HG02870 (cell line): ENCODE measurements at regions not wholly inside any gene's neighbourhood (a gene's known extent, or its start where the extent isn't known, plus 50 kb on each side); places are given as distances from the start of the nearest gene placed in this dataset.
"Not testable (repeated sequence)": the region's sequence is repeated elsewhere in the genome, so short reads cannot be mapped to it uniquely, and the experiment has no call there.

ENCODE experiments used
- ATAC-seq: cut with Tn5 transposase; IDR thresholded peaks from one replicate; pipeline ENCODE4 v1.9.1; 2021; ENCODE audit warnings: mild to moderate bottlenecking, moderate library complexity; ENCODE audit not compliant: unreplicated experiment

DNA sequence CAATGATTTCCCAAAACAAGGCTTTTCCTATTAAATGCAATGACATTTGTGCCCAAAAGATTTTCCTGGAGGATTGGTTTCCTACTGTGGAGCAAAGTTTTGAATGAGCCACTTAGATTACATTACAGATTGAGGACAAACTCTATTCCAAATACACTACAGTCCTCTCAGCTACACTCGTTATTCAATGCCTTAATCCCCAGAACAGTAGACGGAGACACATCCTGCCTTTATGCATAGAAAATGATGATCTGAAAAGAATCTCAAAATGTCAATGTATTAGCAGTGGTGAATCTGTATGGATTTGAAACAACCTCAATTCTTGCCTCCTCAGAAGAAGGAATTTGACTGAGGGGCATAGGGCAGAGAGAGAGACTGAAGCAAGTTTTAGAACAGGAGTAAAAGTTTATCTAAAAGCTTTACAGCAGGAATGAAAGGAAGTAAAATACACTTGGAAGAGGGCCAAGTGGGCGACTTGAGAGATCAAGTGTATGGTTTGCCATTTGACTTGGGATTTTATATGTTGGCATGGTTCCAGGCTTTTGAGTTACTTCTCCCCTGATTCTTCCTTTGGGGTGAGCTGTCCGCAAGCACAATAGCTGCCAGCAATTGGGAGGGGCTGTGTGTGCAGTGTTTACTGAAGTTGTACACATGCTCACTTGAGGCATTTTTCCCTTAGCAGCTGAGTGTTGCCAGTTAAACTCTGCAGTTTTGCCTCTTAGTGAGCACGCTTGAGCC is 891.9 kb upstream of the MBL2 start:
- no peak for ATAC-seq

DNA sequence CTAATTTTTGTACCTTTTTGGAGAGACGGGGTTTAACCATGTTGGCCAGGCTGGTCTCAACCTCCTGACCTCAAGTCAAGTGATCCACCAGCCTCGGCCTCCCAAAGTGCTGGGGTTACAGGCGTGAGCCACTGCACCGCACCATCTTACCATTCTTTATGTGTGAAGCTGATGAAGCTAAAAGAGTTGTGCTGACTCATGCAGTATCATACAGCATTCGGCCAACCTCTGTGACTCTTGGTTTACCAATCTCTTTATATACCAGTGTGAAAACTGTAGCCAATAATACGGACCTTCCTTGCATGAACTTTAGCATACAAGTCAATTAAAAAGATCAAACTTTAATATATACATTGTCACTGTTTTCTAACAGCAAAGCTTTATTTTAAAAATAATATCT is 878.2 kb upstream of the MBL2 start:
- no peak for ATAC-seq

DNA sequence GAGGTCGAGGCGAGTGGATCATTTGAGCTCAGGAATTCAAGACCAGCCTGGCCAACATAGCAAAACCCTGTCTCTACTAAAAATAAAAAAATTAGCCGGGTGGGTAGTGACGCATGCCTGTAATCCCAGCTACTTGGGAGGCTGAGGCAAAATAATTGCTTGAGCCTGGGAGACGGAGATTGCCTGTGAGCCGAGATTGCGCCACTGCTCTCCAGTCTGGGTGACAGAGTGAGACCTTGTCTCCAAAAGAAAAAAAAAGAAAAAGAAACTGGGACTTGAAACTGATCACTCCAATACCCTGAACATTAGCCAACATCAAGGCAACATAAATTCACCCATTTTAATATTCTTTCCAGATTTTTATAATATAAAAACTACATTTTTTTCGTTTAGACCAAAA is 874.6 kb upstream of the MBL2 start:
- not testable (repeated sequence) for ATAC-seq

DNA sequence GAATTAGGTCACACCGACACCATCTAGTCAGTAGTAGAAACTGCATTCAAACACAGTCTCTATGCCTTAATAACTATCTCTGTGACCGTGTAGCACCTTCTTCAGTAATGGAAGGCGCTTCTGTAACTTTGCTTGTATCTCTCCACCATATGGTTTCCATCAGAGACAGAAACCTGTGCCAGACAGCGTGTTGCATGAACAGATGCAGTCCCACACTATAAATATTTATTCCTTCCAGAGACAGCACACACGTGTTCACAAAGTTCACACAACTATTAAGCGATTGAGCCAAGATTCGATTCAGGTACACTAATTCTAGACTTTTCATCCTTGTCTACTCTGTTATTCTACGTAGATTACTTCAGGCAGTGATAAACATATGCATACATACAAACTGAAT is 873.9 kb upstream of the MBL2 start:
- no peak for ATAC-seq

DNA sequence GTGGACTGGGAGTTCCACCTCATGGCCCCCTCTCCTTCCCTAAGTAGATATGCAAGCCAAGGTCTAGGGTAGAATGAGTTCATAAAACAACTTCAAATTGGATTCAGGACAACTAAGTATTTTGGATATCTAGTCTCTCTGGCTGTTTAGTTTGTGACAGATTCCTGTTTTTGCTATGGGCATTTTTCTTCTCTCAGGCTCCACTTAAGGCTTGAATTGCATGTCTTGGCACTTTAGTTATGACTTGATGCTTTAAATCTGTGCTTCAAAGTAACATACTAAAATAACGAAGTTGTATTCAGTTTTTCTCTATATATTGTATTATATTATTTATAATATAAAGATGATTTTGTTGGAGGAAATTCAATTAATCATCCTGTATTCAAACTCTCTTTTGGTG is 873.4 kb upstream of the MBL2 start:
- no peak for ATAC-seq

DNA sequence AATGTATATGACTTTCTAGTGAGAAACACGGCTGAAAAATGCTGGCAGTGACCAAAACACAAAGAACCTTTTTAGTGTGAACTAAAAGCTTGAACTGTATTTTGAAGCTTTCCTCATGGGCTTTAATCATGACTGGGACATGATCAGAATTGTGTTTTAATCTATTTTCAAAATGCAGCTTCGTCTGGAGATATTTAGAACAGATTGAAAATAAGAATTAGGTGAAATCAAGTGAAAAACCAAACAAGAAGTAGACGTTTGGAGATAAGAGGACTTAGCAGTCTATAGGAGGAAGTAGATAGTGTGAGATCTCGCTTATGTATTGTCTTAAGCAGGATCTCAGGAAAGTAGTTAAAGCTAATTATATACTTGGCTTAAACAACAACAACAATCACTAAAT is 865.4 kb upstream of the MBL2 start:
- ATAC-seq = no peak

DNA sequence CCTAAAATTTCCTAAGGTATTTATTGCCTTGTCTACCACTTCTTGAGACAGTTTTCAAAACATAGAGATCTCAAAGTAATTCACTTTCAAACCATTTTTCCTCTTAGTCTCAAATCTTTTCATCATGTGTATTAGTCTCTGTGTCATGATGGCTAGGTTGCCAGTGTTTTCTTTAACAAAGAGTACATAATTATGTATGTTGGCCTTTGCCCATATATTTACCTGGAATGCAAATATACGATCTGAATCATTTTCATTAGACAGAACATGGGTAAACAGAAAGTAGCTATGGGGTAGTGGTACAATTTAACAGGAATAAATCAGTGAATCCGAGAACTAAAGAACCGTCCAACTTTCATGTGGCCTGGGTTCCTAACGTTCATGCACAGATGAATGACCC is 852.1 kb upstream of the MBL2 start:
- no peak for ATAC-seq

DNA sequence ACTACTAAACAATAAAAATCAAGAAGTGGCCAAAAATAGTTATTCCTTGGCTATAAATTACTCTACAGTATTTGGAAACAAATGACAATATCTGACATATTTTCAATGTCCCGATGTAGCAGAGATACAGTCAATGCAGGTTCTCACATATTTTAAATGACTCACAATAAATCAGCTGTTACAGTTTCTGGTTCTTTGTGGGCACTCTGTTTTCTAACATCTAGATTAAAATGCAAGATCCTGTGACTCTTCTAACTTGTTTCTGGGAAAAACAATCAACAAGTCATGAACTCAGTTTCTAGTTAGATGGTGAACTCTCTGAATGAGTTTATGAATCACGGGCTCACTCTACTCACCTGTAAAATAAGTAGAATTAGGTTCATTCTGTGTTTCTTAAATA is 849.6 kb upstream of the MBL2 start:
- ATAC-seq = no peak

DNA sequence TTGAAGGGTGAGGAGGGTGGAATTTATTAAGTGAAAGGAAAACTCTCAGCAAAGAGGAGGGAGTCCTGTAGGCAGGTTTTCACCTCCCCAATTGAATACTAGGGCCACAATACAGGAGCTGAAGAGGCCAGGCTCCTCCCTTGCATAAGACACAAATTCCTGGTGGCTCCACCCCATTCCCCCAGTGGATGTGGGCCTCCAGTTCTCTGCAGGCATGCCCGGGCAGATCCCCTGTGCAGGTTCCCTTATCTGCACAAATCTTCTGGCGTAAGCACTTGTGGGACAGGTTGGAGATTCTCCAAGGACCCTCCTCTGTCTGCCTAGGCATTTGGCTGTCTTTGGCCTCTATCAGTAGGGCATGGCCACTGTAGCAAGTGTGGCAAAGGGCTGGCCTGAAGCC is 847.1 kb upstream of the MBL2 start:
- ATAC-seq = no peak

DNA sequence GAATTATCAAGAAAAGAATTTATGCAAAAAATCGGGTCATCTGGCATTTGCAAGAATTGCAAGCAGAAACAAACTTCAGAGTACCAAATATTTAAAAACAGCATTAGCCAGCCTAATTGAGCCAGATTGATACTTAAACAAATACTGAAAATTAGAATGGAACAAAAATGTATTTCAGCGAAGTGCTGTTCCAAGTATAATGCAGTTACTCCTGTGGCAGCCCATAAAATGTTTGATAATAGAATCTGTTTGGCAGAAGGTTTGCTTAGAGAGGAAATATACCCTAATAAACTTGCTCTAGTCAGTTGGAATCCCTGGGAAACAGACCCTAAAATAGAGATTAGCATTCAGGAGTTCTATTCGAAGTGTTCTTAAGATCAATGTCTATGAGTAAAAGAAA is 835.1 kb upstream of the MBL2 start:
- ATAC-seq = no peak

DNA sequence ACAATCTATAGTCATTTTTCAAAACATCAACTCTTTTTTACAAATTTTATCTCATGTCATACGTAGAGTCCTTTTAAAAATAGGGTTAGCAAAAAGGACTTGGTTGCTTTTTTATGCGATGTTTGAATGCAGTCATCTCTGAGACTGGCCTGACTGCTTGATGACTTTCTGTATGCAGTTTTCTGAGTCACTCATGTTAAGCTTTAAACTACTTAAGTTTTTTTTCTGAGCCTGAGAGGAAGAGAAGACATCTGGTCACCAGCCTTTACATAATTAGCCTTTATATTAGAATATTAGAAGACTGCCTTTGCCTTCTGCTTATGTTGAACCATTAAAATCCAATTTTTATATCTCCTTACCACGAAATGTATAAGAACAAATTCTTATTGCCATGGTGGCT is 834.4 kb upstream of the MBL2 start:
- no peak for ATAC-seq

DNA sequence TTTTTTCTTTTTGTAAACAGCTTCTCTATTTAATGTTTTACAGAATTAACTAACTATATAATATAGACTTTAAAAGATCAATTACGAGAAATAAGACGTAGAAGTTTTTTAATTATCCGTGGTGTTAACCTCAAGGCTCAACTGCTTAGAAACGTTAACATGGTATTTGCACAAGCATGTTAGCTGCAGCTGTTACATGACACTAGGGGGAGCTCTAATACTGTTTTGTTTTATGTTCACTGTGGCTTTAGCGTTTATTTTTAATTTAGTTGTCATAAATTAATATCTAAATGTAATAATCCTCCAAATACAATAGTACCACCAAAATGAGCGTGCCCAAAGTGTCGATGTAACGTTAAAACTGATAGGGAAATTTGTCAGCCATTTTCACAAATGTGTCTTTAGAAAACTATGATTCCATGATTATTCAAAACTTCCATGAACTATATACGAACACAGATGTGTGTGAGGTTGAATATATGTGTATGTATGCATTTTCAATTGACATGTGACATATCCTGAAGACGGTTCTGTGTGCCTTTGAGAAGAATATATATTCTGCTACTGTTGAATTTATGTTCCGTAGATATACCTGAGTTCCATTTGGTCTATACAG is 828.8 kb upstream of the MBL2 start:
- ATAC-seq = peak; percentile 86

DNA sequence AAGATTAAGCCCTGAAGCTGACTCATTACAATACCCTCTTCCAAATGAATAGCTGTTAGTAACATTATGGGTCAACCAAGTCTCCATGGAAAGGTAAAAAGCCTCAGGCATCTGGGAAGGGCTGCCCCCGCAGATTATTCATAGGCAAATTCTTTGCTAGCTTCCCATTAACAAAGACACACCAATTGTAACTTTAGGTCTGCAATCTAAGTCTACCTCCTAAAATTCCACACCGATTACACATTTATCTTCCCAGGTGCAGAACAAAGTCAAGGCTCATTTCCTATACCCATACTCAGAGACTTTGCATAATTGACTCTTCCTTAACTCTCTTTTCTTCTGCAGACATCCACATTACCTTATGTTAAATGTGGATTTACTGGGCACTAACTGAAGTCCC is 826.3 kb upstream of the MBL2 start:
- ATAC-seq = no peak

DNA sequence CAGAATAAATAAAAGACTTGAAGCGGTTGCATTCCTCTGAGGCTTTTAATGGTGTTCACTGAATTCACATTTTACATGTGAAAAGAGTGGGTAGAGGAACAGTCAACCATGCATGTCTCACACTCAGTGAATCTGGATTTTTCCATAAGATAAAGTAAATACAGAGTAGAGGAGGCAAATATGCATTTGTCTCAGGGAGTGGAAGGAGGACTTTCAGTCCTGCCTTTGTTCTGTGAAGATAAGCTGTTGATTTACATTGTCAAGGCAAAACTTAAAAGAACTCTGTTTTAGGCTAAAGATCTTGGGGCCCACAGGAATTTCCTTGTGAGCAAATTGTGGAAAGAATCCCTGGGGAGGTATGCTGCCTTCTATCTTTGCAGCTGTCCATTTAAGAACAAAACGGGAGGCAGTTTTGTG is 825.3 kb upstream of the MBL2 start:
- no peak for ATAC-seq

DNA sequence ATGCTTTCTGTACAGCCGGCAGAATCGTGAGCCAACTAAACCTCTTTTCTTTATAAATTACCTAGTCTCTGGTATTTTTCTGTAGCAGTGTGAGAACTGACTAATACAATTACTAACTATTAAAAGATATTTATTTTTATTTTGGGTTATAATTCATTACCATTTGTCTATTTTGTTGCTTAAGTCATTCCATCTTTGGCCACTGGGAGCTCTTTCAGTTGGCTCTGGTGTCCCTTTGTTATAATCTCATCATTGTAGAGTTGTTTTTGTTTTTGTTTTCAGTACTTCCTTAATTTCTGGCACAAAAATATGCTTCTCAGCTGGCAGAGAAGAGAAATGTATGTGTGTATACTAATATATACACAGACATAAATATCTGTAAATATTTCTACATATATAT is 807.9 kb upstream of the MBL2 start:
- ATAC-seq = no peak

DNA sequence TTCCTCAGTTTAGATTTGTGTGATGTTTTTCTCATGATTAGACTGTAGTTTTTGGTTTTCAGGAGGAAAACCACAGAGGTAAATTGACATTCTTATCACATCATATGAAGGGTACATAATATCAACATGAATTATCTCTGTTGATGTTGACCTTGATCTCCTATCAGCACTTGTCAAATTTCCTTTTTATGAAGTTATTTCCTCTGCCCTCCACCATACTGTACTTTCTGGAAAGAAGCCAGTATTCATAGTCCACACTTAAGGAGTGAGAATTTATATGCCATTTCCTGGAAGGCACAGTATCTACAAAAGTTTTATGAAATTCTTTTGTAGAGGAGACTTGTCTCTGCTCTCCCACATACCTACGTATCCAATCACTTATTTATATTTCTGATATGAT is 807.2 kb upstream of the MBL2 start:
- ATAC-seq = no peak

DNA sequence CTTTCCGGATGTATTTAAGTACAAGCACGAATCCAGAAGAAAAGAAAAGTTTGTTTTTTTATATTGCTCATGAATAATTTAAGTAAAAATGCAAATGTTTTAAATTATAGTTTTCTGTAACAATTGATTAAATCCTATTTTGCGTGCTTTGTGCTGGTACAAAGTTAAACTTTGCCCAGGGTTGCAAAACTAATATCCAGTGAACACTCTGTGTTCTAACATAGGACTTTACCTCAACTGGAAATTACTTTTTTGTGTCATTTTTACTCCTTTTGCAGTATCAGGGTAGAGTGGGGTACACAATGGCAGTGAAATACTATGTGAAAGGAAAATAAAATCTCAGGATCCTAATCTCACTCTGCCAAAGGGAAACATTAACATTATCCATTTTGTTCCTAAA is 801.4 kb upstream of the MBL2 start:
- no peak for ATAC-seq

DNA sequence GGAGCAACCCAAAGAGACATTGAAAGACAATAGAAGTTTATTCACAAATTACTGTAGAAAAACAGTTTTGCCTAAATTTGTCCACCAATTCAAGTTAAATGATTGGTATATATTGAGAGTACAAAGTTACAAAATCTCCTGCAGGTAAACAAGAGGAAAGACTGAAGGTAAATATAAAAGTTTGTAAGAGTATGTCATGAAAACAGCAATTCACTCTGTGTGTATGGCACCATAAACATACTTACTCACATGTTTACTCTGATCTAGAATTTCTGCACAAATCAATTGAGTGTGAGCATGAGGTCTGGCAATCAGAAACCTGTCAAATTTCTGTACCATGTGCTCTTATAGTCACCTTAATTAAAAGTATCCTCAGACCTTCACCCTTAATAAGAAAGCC is 800.9 kb upstream of the MBL2 start:
- ATAC-seq = no peak

DNA sequence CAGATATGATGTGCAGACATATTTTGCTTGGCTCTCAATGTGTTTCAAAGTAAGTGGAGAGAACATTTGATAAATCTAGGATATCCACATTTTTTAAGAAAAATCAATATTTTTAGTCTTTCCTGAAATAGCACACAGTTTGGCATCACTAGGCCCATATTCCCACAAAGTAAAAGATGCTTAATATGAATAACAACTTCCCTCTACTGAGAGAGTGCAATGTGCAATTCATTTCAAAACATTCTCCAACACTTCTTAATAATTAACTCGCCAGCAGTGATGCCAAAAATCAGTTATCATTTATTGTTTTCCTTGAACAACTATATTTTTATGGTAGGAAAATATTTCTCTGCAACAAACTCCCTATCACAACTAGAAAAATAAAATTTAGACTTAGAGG is 800.2 kb upstream of the MBL2 start:
- no peak for ATAC-seq

DNA sequence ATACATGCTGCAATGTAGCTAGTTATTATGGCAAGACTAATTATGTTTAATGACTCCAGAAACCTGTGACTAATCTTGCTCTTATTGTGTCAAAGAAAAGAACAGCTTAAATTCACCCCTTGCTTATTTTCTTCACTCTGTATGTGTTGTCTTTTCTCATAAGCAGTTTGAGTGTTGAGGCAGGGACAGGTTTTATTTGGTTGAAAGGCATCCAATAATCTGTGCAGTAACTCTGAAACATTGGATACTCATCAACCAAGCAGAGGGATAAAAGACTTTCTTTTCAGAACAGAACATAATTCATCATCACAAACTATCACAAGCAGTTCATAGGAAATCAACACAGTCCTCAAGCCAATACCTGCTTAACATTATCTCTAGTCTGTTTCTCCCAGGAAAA is 797.6 kb upstream of the MBL2 start:
- no peak for ATAC-seq

DNA sequence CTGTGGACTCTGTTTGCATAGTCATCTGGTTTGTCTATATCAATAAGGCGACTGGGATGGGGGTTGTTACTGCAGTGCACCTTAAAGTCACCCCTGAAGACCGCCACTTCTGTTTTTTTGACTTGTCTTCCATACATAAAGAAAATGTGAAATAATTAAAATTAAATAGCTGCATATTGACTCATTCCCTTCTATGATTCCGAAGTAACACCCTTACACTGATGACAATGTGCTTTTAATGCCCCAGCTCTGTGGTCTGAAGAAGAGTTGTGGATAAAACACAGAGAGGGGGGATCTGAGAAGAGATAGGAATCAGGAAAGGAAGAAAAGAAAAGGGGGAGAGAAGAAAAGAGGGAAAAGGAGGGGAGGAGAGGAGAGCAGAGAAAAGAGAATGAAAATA is 796.9 kb upstream of the MBL2 start:
- ATAC-seq = no peak

DNA sequence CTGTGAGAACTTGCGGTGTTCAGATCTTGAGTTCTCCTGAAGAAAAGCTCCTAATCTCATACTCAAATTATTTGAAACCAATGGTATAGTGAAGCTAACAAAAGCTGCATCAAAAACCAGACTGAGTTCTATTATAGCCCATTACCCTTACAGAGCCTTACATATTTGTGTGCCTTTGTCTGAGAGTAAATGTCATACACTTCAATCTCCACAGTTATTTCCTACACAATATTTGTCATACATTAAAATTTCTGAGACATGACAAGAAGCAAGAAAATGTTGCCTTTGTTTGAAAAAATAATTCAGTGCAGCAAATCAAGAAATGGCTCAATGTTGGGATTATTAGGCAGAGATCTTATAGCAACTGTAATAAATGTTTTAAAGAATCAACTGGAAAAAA is 776.1 kb upstream of the MBL2 start:
- ATAC-seq = no peak

DNA sequence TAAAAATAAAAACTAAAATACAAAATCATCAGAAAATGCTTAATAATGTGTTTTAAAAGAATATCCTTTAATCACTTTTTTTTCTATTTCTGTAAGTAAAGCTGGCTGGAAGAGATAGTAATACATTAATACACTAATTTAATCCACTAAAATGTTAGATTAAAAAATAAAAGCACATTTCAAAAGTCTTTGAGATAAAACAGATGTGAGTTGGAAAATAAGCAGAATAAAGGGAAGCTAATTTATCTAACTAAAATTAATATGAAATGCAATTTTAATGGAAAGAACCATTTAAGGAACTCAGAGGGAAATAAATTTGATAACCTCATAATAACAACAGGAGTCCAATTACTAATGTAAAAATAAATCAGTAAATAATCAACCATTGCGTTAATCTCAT is 774.8 kb upstream of the MBL2 start:
- no peak for ATAC-seq
